ENCODE measurements at regions not wholly inside any gene's neighbourhood (a gene's known extent, or its start where the extent isn't known, plus 50 kb on each side); places are given as distances from the start of the nearest gene placed in this dataset.

GRCh38 chr22:22404598-22405284 is 103.8 kb downstream of the ZNF280B start:
- TF ChIP-seq EZH2 (IDR thresholded peaks at IDR 0.05) (no peak), EZH2phosphoT487 (IDR thresholded peaks at IDR 0.05) (no peak), CTCF (IDR thresholded peaks at IDR 0.05) (no peak)
- H3K79me2 ChIP-seq (ENCODE audit: low read depth) = no peaks in the 10 kb centered on the region
- no peaks in the 10 kb centered on the region for H3K36me3 Mint-ChIP-seq
- H3K4me3 Mint-ChIP-seq = no peak overlapping the region
- no peak overlapping the region for H3K9ac ChIP-seq
- H3K4me1 Mint-ChIP-seq = no peaks in the 10 kb centered on the region
- H3K36me3 ChIP-seq = no peaks in the 10 kb centered on the region
- H3K4me2 ChIP-seq = no peak overlapping the region
- H3K27me3 ChIP-seq = peaks cover 100% of the 10 kb centered on the region
- H4K20me1 ChIP-seq (ENCODE audit: low read depth) = no peaks in the 10 kb centered on the region
- H3K27ac ChIP-seq = no peak overlapping the region
- H3K9me3 Mint-ChIP-seq = no peaks in the 10 kb centered on the region
- H2AFZ ChIP-seq (replicated peaks) = no peak overlapping the region
- H3K9me3 ChIP-seq (ENCODE audit: low read depth) = no peaks in the 10 kb centered on the region
- no peak overlapping the region for H3K27ac Mint-ChIP-seq
- no peaks in the 10 kb centered on the region for H3F3A ChIP-seq (ENCODE audit: low read depth)
- H3K4me1 ChIP-seq = no peaks in the 10 kb centered on the region
- no peak for DNase-seq (ENCODE audit: low spot score)
- H3K4me3 ChIP-seq = no peak overlapping the region
- H3K27me3 Mint-ChIP-seq (ENCODE audit: insufficient read depth, low read depth) = peaks cover 6% of the 10 kb centered on the region

DNA sequence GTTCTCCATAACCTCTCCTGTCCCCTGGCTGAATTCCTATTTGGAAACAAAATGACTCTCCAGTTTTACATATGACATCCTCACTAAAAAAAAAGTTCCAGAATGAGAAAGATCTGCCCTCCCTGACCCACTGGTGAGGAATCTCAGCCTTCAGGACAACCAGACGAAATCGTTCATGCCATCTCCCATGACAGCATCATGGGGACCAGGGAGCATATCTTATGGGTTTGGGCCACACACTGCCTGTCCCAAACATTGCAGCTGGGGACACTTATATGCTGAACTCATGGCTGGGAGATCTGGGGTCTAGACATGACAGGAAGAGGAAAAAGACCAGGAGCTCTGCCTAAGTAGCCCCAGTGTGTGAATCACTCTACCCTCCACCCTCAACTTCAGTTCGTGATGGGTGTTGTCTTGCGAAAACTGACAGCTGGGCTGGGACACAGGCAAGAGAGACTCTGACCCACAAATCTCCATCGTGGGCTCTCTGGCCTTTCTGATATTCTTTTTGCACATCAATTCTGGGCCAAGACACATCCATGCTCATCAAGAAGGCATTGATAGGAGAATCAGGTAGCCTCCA is 102.0 kb downstream of the ZNF280B start:
- no peak overlapping the region for H3K4me3 Mint-ChIP-seq
- H4K20me1 ChIP-seq (ENCODE audit: low read depth) = no peaks in the 10 kb centered on the region
- H3K4me3 ChIP-seq = no peak overlapping the region
- no peaks in the 10 kb centered on the region for H3K36me3 Mint-ChIP-seq
- no peaks in the 10 kb centered on the region for H3K4me1 ChIP-seq
- H3F3A ChIP-seq (ENCODE audit: low read depth) = no peaks in the 10 kb centered on the region
- no peaks in the 10 kb centered on the region for H3K9me3 Mint-ChIP-seq
- no peaks in the 10 kb centered on the region for H3K79me2 ChIP-seq (ENCODE audit: low read depth)
- peaks cover 6% of the 10 kb centered on the region for H3K27me3 Mint-ChIP-seq (ENCODE audit: insufficient read depth, low read depth)
- TF ChIP-seq EZH2 (IDR thresholded peaks at IDR 0.05) (no peak), CTCF (IDR thresholded peaks at IDR 0.05) (no peak), EZH2phosphoT487 (IDR thresholded peaks at IDR 0.05) (no peak)
- DNase-seq (ENCODE audit: low spot score) = no peak
- no peaks in the 10 kb centered on the region for H3K4me1 Mint-ChIP-seq
- no peak overlapping the region for H3K9ac ChIP-seq
- H3K4me2 ChIP-seq = no peak overlapping the region
- H3K27ac ChIP-seq = no peak overlapping the region
- no peak overlapping the region for H2AFZ ChIP-seq (replicated peaks)
- peaks cover 100% of the 10 kb centered on the region for H3K27me3 ChIP-seq
- no peaks in the 10 kb centered on the region for H3K9me3 ChIP-seq (ENCODE audit: low read depth)
- H3K27ac Mint-ChIP-seq = no peak overlapping the region
- H3K36me3 ChIP-seq = no peaks in the 10 kb centered on the region

DNA sequence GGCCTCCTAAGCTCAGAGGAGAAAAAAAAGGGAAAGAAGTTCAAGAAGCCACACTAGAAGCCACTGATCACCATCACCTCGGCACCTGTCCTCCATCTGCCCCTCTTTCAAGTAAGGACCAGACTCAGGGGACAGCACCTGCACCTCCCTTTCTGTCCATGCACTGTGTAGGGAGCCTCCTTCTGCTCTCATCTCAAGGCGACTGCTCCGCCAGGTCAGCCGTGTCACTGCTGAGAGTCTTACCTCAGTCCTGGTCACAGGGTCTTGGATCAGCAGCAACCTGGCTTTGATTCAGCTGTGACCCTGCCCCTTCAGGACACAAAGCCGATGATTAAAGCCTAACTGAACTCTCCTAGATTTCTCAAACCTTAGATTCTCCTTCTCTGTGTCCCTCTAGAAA is 101.5 kb downstream of the ZNF280B start:
- Histone ChIP-seq H3K4me3 (no peak overlapping the region), H3K9ac (no peak overlapping the region), H3K4me1 (no peaks in the 10 kb centered on the region), H3K9me3 (ENCODE audit: low read depth) (no peaks in the 10 kb centered on the region), H3F3A (ENCODE audit: low read depth) (no peaks in the 10 kb centered on the region), H3K27ac (no peak overlapping the region), H2AFZ (replicated peaks) (no peak overlapping the region), H3K36me3 (no peaks in the 10 kb centered on the region), H3K27me3 (peaks cover 100% of the 10 kb centered on the region), H3K4me2 (no peak overlapping the region), H4K20me1 (ENCODE audit: low read depth) (no peaks in the 10 kb centered on the region), H3K79me2 (ENCODE audit: low read depth) (no peaks in the 10 kb centered on the region)
- peaks cover 6% of the 10 kb centered on the region for H3K27me3 Mint-ChIP-seq (ENCODE audit: insufficient read depth, low read depth)
- TF ChIP-seq EZH2 (IDR thresholded peaks at IDR 0.05) (no peak), EZH2phosphoT487 (IDR thresholded peaks at IDR 0.05) (no peak), CTCF (IDR thresholded peaks at IDR 0.05) (no peak)
- H3K4me3 Mint-ChIP-seq = no peak overlapping the region
- no peak for DNase-seq (ENCODE audit: low spot score)
- no peaks in the 10 kb centered on the region for H3K36me3 Mint-ChIP-seq
- no peak overlapping the region for H3K27ac Mint-ChIP-seq
- H3K4me1 Mint-ChIP-seq = no peaks in the 10 kb centered on the region
- H3K9me3 Mint-ChIP-seq = peaks cover 2% of the 10 kb centered on the region

Data from neural progenitor cell (in vitro differentiated cells).